H1 (cell line): ENCODE measurements at regions not wholly inside any gene's neighbourhood (a gene's known extent, or its start where the extent isn't known, plus 50 kb on each side); places are given as distances from the start of the nearest gene placed in this dataset.

Source experiments
- CTCF ChIA-PET: fragments of 300-600 bp; sonication (Branson Sonifier 250); formaldehyde crosslinking; loops from one replicate; lab custom pipeline; 2021; ENCODE audit not compliant: partially characterized antibody; lab: Charles Lee
- POLR2A ChIA-PET: fragments of 300-600 bp; sonication (Branson Sonifier 250); formaldehyde crosslinking; loops from one replicate; lab custom pipeline; 2021; ENCODE audit warnings: inconsistent platforms; ENCODE audit not compliant: partially characterized antibody; lab: Charles Lee
- DNase-seq, 2 experiments: peaks; one replicate each; pipeline versions ENCODE4 v3.0.0 to v3.0.0-alpha.2; 2010 to 2022; ENCODE audit warnings: low spot score in 2 of 2, low read depth in 1 of 2, mixed read lengths in 1 of 2
- FAIRE-seq: peaks from 2 replicates; lab custom pipeline; 2011; peaks lifted over from hg19 to GRCh38; lab: Jason Lieb, UNC
- H2AFZ ChIP-seq: 2 replicates; pipeline ENCODE4 v1.8.1; 2012; ENCODE audit warnings: low read length, inconsistent platforms
- H2AK5ac ChIP-seq: 2 replicates; pipeline ENCODE4 v1.6.1; 2013; ENCODE audit warnings: low read depth, low read length
- H2BK120ac ChIP-seq: replicated peaks from 2 replicates; pipeline ENCODE3; 2013; ENCODE audit warnings: low read depth, low read length, inconsistent platforms
- H2BK12ac ChIP-seq: 2 replicates; pipeline ENCODE4 v1.6.1; 2013; ENCODE audit warnings: low read depth, low read length
- H2BK15ac ChIP-seq: 2 replicates; pipeline ENCODE4 v1.6.1; 2013; ENCODE audit warnings: low read length
- H2BK20ac ChIP-seq: 2 replicates; pipeline ENCODE4 v1.6.1; 2013; ENCODE audit warnings: low read length
- H2BK5ac ChIP-seq: 2 replicates; pipeline ENCODE4 v1.6.1; 2013; ENCODE audit warnings: low read depth, low read length
- H3K14ac ChIP-seq: 2 replicates; pipeline ENCODE4 v1.6.1; 2013; ENCODE audit warnings: inconsistent platforms; ENCODE audit not compliant: insufficient read length
- H3K18ac ChIP-seq: 2 replicates; pipeline ENCODE4 v1.6.1; 2013; ENCODE audit warnings: low read length; ENCODE audit errors: extremely low read depth
- H3K23ac ChIP-seq: 2 replicates; pipeline ENCODE4 v1.6.1; 2013; ENCODE audit warnings: inconsistent platforms; ENCODE audit not compliant: insufficient read length
- H3K23me2 ChIP-seq: 2 replicates; pipeline ENCODE4 v1.6.1; 2013; ENCODE audit warnings: low read depth, low read length
- H3K27ac ChIP-seq: 2 replicates; pipeline ENCODE4 v1.6.1; 2011; ENCODE audit warnings: low read depth, low read length, inconsistent platforms
- H3K27me3 ChIP-seq, 4 experiments: replicated peaks in 1 of 4; 1 replicate in 1 of 4; 2 replicates in 3 of 4; pipeline versions ENCODE4 v1.6.1 to v1.8.1; 2011 to 2013; ENCODE audit warnings: low read length in 3 of 4, mild to moderate bottlenecking in 3 of 4, inconsistent platforms in 2 of 4, mixed read lengths in 2 of 4, moderate library complexity in 1 of 4; ENCODE audit not compliant: control insufficient read depth in 3 of 4, insufficient read depth in 3 of 4; ENCODE audit errors: extremely low read depth in 1 of 4
- H3K36me3 ChIP-seq, 4 experiments: 2 replicates each; pipeline versions ENCODE4 v1.6.1 to v1.8.1; 2011 to 2013; ENCODE audit warnings: mild to moderate bottlenecking in 4 of 4, low read length in 3 of 4, moderate library complexity in 2 of 4, control low read depth in 1 of 4, inconsistent platforms in 1 of 4; ENCODE audit not compliant: insufficient read depth in 4 of 4, control insufficient read depth in 2 of 4
- H3K4ac ChIP-seq: replicated peaks from 2 replicates; pipeline ENCODE3; 2013; ENCODE audit warnings: low read length, low read depth, mixed read lengths, inconsistent platforms; ENCODE audit not compliant: insufficient read length
- H3K4me1 ChIP-seq, 4 experiments: replicated peaks in 1 of 4; 1 replicate in 1 of 4; 2 replicates in 3 of 4; pipeline versions ENCODE4 v1.6.1 to v1.8.1; 2011 to 2013; ENCODE audit warnings: low read length in 3 of 4, inconsistent platforms in 2 of 4, mixed read lengths in 1 of 4; ENCODE audit not compliant: insufficient read depth in 4 of 4, control insufficient read depth in 3 of 4
- H3K4me2 ChIP-seq, 2 experiments: 2 replicates each; pipeline versions ENCODE4 v1.6.1 to v1.8.1; 2011 to 2013; ENCODE audit warnings: low read depth in 2 of 2, low read length in 2 of 2, control low read depth in 1 of 2, inconsistent platforms in 1 of 2, mild to moderate bottlenecking in 1 of 2; ENCODE audit not compliant: insufficient read depth in 1 of 2
- H3K4me3 ChIP-seq, 4 experiments: fragments of 200-600, 300-600 bp in 1 of 4; sonication (generic), shearing (Covaris generic), sonication (Bioruptor Twin) in 1 of 4; 2 replicates each; pipeline versions ENCODE4 v1.5.1 to v1.8.1; 2011 to 2016; ENCODE audit warnings: low read length in 4 of 4, low read depth in 3 of 4, control low read depth in 2 of 4, inconsistent platforms in 2 of 4, mild to moderate bottlenecking in 2 of 4, mixed read lengths in 1 of 4, moderate library complexity in 1 of 4; ENCODE audit not compliant: insufficient read depth in 2 of 4; ENCODE audit errors: extremely low read depth in 1 of 4
- H3K56ac ChIP-seq: replicated peaks from 2 replicates; pipeline ENCODE3; 2013; ENCODE audit warnings: low read depth, mild to moderate bottlenecking, mixed read lengths, low read length, inconsistent platforms; ENCODE audit not compliant: insufficient read length
- H3K79me1 ChIP-seq: 2 replicates; pipeline ENCODE4 v1.6.1; 2013; ENCODE audit warnings: low read depth, low read length, control low read depth
- H3K79me2 ChIP-seq, 2 experiments: 2 replicates each; pipeline versions ENCODE4 v1.6.1 to v1.8.1; 2012 to 2013; ENCODE audit warnings: low read length in 2 of 2, mild to moderate bottlenecking in 2 of 2, inconsistent platforms in 1 of 2; ENCODE audit not compliant: insufficient read depth in 2 of 2, control insufficient read depth in 1 of 2
- H3K9ac ChIP-seq, 4 experiments: replicated peaks in 1 of 4; 1 replicate in 1 of 4; 2 replicates in 3 of 4; pipeline versions ENCODE4 v1.6.1 to v1.8.1; 2011 to 2013; ENCODE audit warnings: low read depth in 3 of 4, low read length in 3 of 4, control low read depth in 2 of 4, mild to moderate bottlenecking in 2 of 4, moderate library complexity in 2 of 4, inconsistent platforms in 1 of 4; ENCODE audit errors: extremely low read depth in 1 of 4
- H3K9me3 ChIP-seq, 2 experiments: 2 replicates each; pipeline versions ENCODE4 v1.6.1 to v1.8.1; 2012 to 2013; ENCODE audit warnings: mild to moderate bottlenecking in 2 of 2, moderate library complexity in 2 of 2, control low read depth in 1 of 2, inconsistent platforms in 1 of 2, low read depth in 1 of 2, low read length in 1 of 2, mixed read lengths in 1 of 2; ENCODE audit not compliant: insufficient read depth in 2 of 2
- H4K20me1 ChIP-seq, 2 experiments: replicated peaks in 1 of 2; 2 replicates each; pipeline versions ENCODE3 to v1.8.1; 2011 to 2013; ENCODE audit warnings: inconsistent platforms in 2 of 2, low read length in 2 of 2, mild to moderate bottlenecking in 1 of 2; ENCODE audit not compliant: insufficient read depth in 2 of 2, control insufficient read depth in 1 of 2
- H4K5ac ChIP-seq: 2 replicates; pipeline ENCODE4 v1.6.1; 2013; ENCODE audit warnings: low read length, low read depth, mixed read lengths, inconsistent platforms; ENCODE audit not compliant: insufficient read length
- H4K8ac ChIP-seq: 2 replicates; pipeline ENCODE4 v1.8.0; 2013; ENCODE audit warnings: mild to moderate bottlenecking, moderate library complexity, low read length, inconsistent platforms; ENCODE audit not compliant: insufficient read depth; ENCODE audit errors: extremely low read depth
- H4K91ac ChIP-seq: replicated peaks from 2 replicates; pipeline ENCODE3; 2013; ENCODE audit warnings: low read length, mixed read lengths, inconsistent platforms; ENCODE audit not compliant: insufficient read length
- ATF3 ChIP-seq: IDR thresholded peaks from 2 replicates; pipeline ENCODE4 v1.6.1; 2011; ENCODE audit warnings: low read depth, mild to moderate bottlenecking, low read length; ENCODE audit not compliant: insufficient read depth
- BCL11A ChIP-seq, 2 experiments: IDR thresholded peaks; one replicate each; pipeline ENCODE4 v1.6.1; 2011; ENCODE audit warnings: low read depth in 2 of 2, low read length in 2 of 2, mild to moderate bottlenecking in 2 of 2
- EP300 ChIP-seq, 2 experiments: IDR thresholded peaks; 1 replicate in 1 of 2; 2 replicates in 1 of 2; pipeline ENCODE4 v1.6.1; 2011 to 2012; ENCODE audit warnings: low read depth in 2 of 2, low read length in 2 of 2, mild to moderate bottlenecking in 2 of 2, borderline replicate concordance in 1 of 2, inconsistent platforms in 1 of 2, moderate library complexity in 1 of 2
- SP4 ChIP-seq: IDR thresholded peaks from 2 replicates; pipeline ENCODE4 v1.6.1; 2012; ENCODE audit warnings: low read length, inconsistent platforms
- WGBS, 2 experiments: shearing (Covaris generic) in 1 of 2; methylation state at CpG; one replicate each; pipeline versions ENCODE4 v1.1.6 to v1.1.7; 2013 to 2015; ENCODE audit warnings: low lambda C conversion rate in 2 of 2, mixed read lengths in 2 of 2, inconsistent platforms in 1 of 2, low coverage in 1 of 2, missing lambda C conversion rate in 1 of 2; ENCODE audit not compliant: insufficient replicate concordance in 2 of 2, insufficient coverage in 1 of 2, insufficient read length in 1 of 2; ENCODE audit errors: extremely low coverage in 1 of 2, missing lambda C conversion rate in 1 of 2; 5-methylcytosine and 5-hydroxymethylcytosine counted together

GRCh38 chr10:47058032-47058702 is 146.9 kb downstream of the PTPN20 start:
- Histone ChIP-seq H3K4me3 (no peak overlapping the region), H4K5ac (no peak overlapping the region), H3K27me3 (no peaks in the 10 kb centered on the region; a peak in 1 of 7 replicates)
- CTCF ChIA-PET, result interaction anchor here (0.9 kb wide), 1 partner anchor 254 kb away, joined by 3 read pairs; no protein-coding TSS in a partner anchor
- TF ChIP-seq EP300 (IDR thresholded peaks at IDR 0.05; ENCODE audit: borderline replicate concordance in 1 of 2, low read depth in 2 of 2, low read length in 2 of 2) (no peak), SP4 (no peak), BCL11A (IDR thresholded peaks at IDR 0.05; ENCODE audit: low read depth in 2 of 2, low read length in 2 of 2) (no peak), ATF3 (no peak)
- TF ChIP-seq, all 59 proteins: peak for 0
- H2BK15ac ChIP-seq, result no peak overlapping the region
- no peak overlapping the region for H2AFZ ChIP-seq
- H3K9ac ChIP-seq, result no peak overlapping the region
- no peaks in the 10 kb centered on the region for H3K23me2 ChIP-seq
- FAIRE-seq (no peak), DNase-seq (no peak)
- no peak overlapping the region for H3K4me2 ChIP-seq
- no peak overlapping the region for H2BK12ac ChIP-seq
- H3K9me3 ChIP-seq, result no peaks in the 10 kb centered on the region
- no peak overlapping the region for H2BK20ac ChIP-seq
- H3K4ac ChIP-seq, result no peak overlapping the region
- no peak overlapping the region for H4K91ac ChIP-seq
- H4K20me1 ChIP-seq, result no peaks in the 10 kb centered on the region
- H3K18ac ChIP-seq, result no peak overlapping the region
- no peak overlapping the region for H3K27ac ChIP-seq
- H4K8ac ChIP-seq, result no peak overlapping the region
- POLR2A ChIA-PET, result no interaction called here
- no peaks in the 10 kb centered on the region for H3K79me2 ChIP-seq
- no peak overlapping the region for H2BK120ac ChIP-seq
- H3K36me3 ChIP-seq, result no peaks in the 10 kb centered on the region
- no peak overlapping the region for H3K23ac ChIP-seq
- no peak overlapping the region for H3K14ac ChIP-seq
- H2BK5ac ChIP-seq, result no peak overlapping the region
- H3K56ac ChIP-seq, result no peak overlapping the region
- WGBS, 2 experiments, result 90% methylated on average over 9 of the region's 9 CpGs; no CpG with 5 or more reads in 1 of the 2 experiments
- H2AK5ac ChIP-seq, result no peak overlapping the region
- H3K4me1 ChIP-seq, result no peaks in the 10 kb centered on the region
- no peaks in the 10 kb centered on the region for H3K79me1 ChIP-seq
